GM10248 (cell line): ENCODE measurements at regions not wholly inside any gene's neighbourhood (a gene's known extent, or its start where the extent isn't known, plus 50 kb on each side); places are given as distances from the start of the nearest gene placed in this dataset.

ENCODE experiments used
- CTCF ChIA-PET: fragments of 300-600 bp; sonication (Branson Sonifier 250); formaldehyde crosslinking; extraction: SDS; loops from one replicate; lab custom pipeline; 2021; ENCODE audit warnings: antibody characterized with exemption; lab: Yijun Ruan, JAX
- POLR2A ChIA-PET: fragments of 350-650 bp; sonication (Branson Sonifier 250); formaldehyde crosslinking; extraction: SDS; loops from one replicate; lab custom pipeline; 2020; ENCODE audit warnings: antibody characterized with exemption; lab: Yijun Ruan, JAX
- DNase-seq: peaks from one replicate; pipeline ENCODE4 v3.0.0; 2012; ENCODE audit errors: extremely low spot score
- TF ChIP-seq, protein P1 (sequence below): IDR thresholded peaks from 2 replicates; pipeline ENCODE4 v1.5.1; 2012; ENCODE audit warnings: mild to moderate bottlenecking, low read depth; ENCODE audit errors: extremely low read depth, missing control alignments, control extremely low read depth

DNA sequence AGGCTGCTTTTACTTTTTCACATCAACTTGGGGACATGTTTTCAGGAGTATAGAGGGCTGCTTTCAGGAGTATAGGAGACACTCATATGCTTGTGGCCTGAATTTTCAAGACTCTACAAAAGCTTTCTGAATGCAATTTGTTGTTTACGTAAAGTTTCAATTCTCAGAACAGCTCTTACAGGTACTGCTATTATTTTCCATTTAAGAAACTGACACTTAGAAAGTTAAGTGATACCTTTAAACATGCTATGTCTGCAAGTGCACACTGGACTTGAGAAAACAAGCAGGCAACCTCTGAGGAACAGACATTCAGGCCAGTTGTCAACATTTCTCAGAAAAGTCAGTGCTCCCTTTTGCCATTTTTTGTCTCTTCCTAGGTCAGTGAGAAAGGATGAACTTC lies 70.0 kb upstream of the PHYHIPL start:
- CTCF ChIA-PET, result interaction anchor here (1.0 kb wide), 1 partner anchor 12 kb away, joined by 4 read pairs; no protein-coding TSS in a partner anchor
- POLR2A ChIA-PET, result no interaction called here
- no peak for DNase-seq
- TF ChIP-seq, protein P1, sequence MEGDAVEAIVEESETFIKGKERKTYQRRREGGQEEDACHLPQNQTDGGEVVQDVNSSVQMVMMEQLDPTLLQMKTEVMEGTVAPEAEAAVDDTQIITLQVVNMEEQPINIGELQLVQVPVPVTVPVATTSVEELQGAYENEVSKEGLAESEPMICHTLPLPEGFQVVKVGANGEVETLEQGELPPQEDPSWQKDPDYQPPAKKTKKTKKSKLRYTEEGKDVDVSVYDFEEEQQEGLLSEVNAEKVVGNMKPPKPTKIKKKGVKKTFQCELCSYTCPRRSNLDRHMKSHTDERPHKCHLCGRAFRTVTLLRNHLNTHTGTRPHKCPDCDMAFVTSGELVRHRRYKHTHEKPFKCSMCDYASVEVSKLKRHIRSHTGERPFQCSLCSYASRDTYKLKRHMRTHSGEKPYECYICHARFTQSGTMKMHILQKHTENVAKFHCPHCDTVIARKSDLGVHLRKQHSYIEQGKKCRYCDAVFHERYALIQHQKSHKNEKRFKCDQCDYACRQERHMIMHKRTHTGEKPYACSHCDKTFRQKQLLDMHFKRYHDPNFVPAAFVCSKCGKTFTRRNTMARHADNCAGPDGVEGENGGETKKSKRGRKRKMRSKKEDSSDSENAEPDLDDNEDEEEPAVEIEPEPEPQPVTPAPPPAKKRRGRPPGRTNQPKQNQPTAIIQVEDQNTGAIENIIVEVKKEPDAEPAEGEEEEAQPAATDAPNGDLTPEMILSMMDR, result no peak

DNA sequence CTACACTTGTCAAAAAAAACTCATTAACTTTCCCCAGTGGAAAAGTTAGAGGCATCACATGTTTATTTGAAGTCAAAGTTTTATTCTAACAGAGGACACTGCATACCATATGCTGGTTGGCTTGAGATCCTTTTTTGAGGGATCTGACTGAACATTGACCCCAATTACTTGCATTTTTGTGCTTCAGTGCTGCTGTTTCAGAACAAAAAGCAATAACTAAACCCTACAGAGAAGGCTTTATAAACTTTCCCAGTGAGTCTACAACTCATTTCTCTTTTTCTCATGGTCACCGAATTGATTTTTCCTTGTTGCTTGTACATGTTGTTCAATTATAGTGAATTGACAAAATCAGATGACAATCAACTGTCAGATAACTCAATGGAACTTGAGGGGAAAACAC lies 69.3 kb upstream of the PHYHIPL start:
- no peak for DNase-seq
- TF ChIP-seq, protein P1, result no peak
- CTCF ChIA-PET, result interaction anchor here (1.0 to 2.7 kb wide), 3 partner anchors 8 to 139 kb away, joined by 3 to 6 read pairs (median 3); no protein-coding TSS in a partner anchor
- POLR2A ChIA-PET, result no interaction called here

GRCh38 chr10:59108296-59108870 lies 68.1 kb upstream of the PHYHIPL start:
- DNase-seq, result no peak
- TF ChIP-seq, protein P1, result no peak
- POLR2A ChIA-PET, result no interaction called here
- CTCF ChIA-PET, result interaction anchor here (1.0 to 2.7 kb wide), 5 partner anchors 9 to 140 kb away, joined by 3 to 6 read pairs (median 3); no protein-coding TSS in a partner anchor

DNA sequence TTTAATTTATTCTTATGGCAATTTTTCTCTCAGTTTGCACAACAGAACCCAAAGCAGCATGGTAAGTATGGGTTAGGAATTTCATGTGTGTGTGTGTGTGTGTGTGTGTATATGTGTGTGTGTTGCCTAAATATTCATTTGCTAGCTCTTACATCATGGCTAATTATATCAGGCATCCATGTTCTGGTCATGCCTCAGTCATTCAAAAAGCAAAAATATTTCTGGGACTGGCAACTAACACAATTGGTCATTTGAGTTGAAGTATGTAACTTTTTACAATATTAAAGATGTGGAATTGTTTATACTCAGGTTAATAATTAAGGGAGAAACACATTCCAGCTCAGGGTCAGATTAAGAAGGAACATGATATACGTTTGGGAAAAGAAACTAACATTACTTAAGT lies 67.6 kb upstream of the PHYHIPL start:
- TF ChIP-seq, protein P1, result no peak
- no peak for DNase-seq
- ChIA-PET POLR2A (no interaction called here), CTCF (interaction anchor here (1.4 to 2.7 kb wide), 3 partner anchors 10 to 17 kb away, joined by 3 to 6 read pairs (median 3); no protein-coding TSS in a partner anchor)

DNA sequence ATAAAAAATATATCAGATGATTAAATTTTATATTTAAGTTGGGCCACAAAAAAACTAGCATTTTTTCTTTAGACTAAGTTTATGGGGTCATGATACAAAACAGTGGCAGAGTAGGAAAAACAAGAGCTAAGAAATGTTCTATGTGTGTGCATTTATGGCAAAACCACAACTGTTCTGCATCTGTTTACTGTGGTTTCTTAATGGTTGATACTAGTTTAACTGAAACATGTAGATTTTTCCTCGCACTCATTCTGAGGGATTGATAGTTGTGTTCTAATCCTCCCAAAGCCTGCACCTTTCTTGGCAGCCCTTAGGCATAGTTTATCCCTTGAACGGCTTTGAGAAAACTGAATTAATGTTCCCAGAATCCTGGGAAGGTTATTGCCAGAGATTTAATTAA lies 66.6 kb upstream of the PHYHIPL start:
- TF ChIP-seq, protein P1, result no peak
- POLR2A ChIA-PET, result no interaction called here
- CTCF ChIA-PET, result interaction anchor here (1.4 to 2.7 kb wide), 3 partner anchors 11 to 16 kb away, joined by 3 to 6 read pairs (median 3); no protein-coding TSS in a partner anchor

DNA sequence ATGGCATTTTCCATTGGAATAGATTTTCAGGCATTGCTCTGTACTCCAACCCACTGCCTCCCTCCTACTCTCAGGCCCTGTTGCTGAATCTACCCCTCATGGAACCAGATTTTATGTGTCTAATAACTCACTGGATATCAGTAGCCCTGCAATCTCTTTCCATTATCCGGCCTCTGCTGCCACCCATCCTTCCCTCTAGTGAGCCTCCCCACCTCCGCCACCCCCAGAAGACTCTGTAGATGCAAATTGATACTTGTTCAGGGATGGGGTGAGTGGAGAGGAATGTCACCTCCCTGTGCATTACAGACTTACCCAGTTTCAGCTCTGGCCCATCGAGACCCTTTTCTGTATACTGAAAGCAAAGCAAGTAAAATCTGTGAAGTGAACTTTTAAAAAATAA lies 52.3 kb upstream of the PHYHIPL start:
- POLR2A ChIA-PET, result no interaction called here
- CTCF ChIA-PET, result no interaction called here
- DNase-seq, result no peak
- TF ChIP-seq, protein P1, result no peak

More for the DNA sequence above, 66.6 kb upstream of the PHYHIPL start:
- DNase-seq, result no peak
